Adipose tissue (tissue), 3 donors: ENCODE measurements at regions not wholly inside any gene's neighbourhood (a gene's known extent, or its start where the extent isn't known, plus 50 kb on each side); places are given as distances from the start of the nearest gene placed in this dataset.
"Not testable (repeated sequence)": the region's sequence is repeated elsewhere in the genome, so short reads cannot be mapped to it uniquely, and the experiment has no call there.

ENCODE experiments used
- H3K27ac ChIP-seq: one replicate; pipeline ENCODE4 v1.5.1; 2013; ENCODE audit warnings: low read depth, low read length
- WGBS, 3 donors: extraction: QIAGEN DNeasy Blood & Tissue Kit; methylation state at CpG; one replicate each; pipeline ENCODE4 v1.1.7; 2013; 5-methylcytosine and 5-hydroxymethylcytosine counted together
- donor health status: healthy with polysubstance abuse.
- donor health status: Bipolar disorder and iron deficiency.
- donor health status: healthy.

- 41 to 43% (median 43%) methylated on average over 11 of the region's 11 CpGs for WGBS, 3 donors
Observed at GRCh38 chr12:14239935-14240872, 125.3 kb upstream of the ATF7IP start.

GRCh38 chr12:14240873-14241220 lies 124.6 kb upstream of the ATF7IP start:
- 60 to 73% (median 68%) methylated on average over 4 of the region's 4 CpGs for WGBS, 3 donors
- no peak overlapping the region for H3K27ac ChIP-seq

More at GRCh38 chr12:14239935-14240872, 125.3 kb upstream of the ATF7IP start:
- H3K27ac ChIP-seq = no peak overlapping the region

- 94 to 96% (median 95%) methylated on average over 6 of the region's 6 CpGs for WGBS, 3 donors
- H3K27ac ChIP-seq = not testable (repeated sequence)
Observed at GRCh38 chr12:14242825-14243224, 122.7 kb upstream of the ATF7IP start.

DNA sequence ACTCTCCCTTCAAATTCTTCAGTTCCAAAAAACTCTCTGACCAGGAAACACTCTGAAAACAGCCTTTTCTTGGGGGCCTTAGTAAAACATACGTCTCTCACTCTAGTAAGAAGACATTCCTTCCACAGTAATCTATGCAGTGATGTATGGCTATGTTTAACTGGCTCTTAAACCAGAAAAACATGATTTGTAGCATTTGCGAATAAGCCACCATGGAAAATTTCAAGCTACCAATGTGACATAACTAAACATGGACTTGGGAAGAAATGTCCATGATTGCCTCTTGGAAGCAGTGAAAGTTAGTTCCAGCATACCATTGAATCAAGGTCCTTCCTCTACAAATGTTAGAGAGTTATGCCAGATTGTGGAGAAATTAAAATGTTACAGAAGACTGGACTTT lies 121.5 kb upstream of the ATF7IP start:
- 92 to 99% (median 98%) methylated on average over 2 of the region's 2 CpGs for WGBS, 3 donors
- no peak overlapping the region for H3K27ac ChIP-seq

- H3K27ac ChIP-seq = no peak overlapping the region
- WGBS, 3 donors = 54 to 63% (median 61%) methylated on average over 3 of the region's 3 CpGs
Observed at GRCh38 chr12:14244876-14245669, 120.4 kb upstream of the ATF7IP start.

DNA sequence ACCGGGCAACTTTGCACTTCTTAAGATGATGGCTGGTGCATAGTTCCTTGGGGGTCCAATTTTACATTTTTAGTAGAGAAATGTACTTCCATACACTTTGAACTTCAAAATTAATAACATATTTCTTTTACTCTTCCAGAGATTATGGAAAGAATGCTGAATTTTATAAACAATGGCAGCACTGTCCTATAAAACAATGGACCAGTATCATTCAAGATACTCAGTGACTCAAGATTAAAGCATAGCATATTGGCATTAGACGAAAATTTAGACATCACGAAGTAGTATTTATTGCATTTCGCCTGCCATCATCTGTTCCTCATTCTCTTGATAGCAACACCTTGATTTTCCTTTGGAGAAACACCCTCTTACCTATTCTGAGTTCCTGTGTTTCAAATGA lies 118.3 kb upstream of the ATF7IP start:
- no peak overlapping the region for H3K27ac ChIP-seq
- 87 to 97% (median 96%) methylated on average over 4 of the region's 4 CpGs for WGBS, 3 donors

DNA sequence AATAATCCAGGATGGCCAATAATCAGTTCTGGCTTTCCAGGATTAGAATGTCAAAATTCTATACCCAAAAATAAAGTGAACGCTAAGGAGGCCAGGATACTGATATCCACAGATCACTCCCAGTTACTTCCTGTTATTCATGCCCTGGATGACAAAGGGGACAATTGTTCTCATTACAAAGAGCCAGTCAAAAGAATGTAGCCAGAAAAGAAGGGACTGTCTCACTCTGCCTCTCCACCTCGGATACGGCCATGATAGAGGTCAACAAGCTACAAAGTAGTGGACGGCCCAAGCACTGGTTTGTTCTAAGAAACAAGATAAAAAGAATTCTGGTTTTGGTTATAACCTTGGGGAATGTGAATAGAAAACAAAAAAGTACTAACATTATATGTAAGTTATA lies 116.1 kb upstream of the ATF7IP start:
- WGBS, 3 donors = 61 to 70% (median 65%) methylated on average over 4 of the region's 4 CpGs
- no peak overlapping the region for H3K27ac ChIP-seq

DNA sequence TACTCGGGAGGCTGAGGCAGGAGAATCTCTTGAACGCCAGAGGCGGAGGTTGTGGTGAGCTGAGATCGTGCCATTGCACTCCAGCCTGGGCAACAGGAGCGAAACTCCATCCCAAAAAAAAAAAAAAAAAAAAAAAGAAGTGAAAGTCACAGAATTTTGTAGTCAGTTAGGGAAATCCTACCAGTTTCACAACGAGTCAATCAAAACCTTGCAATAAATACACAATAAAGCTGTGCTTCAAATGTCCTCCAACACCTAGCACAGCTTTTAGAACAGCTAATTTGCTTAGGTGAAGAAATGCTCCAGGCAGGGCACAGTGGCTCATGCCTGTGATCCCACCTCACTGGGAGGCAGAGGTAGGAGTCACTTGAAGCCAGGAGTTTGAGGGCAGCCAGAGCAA lies 112.8 kb upstream of the ATF7IP start:
- 75 to 93% (median 91%) methylated on average over 5 to 6 of the region's 6 CpGs for WGBS, 3 donors
- H3K27ac ChIP-seq = no peak overlapping the region

GRCh38 chr12:14253496-14253895 lies 112.0 kb upstream of the ATF7IP start:
- H3K27ac ChIP-seq = no peak overlapping the region
- WGBS, 3 donors = 94 to 100% (median 99%) methylated on average over 3 of the region's 3 CpGs

DNA sequence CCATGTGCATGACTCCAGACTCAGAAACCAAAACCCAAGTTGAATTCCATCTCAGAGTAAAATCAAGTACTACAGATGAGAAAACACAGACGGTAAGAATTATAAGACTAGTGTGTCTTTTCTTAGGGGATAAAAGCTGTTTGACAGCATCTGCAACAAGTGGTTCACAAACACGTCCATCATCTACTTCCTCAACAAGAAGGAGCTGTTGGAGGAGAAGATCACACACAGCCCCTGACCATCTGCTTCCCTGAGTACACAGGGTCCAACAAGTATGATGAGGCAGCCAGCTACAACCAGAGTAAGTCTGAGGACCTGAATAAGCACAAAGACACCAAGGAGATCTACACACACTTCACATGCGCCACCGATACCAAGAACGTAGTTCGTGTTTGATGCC lies 110.7 kb upstream of the ATF7IP start:
- no peak overlapping the region for H3K27ac ChIP-seq
- 92 to 95% (median 93%) methylated on average over 6 of the region's 6 CpGs for WGBS, 3 donors

GRCh38 chr12:14256121-14256520 lies 109.4 kb upstream of the ATF7IP start:
- WGBS, 3 donors = 36 to 56% (median 47%) methylated on average over 6 of the region's 6 CpGs
- no peak overlapping the region for H3K27ac ChIP-seq

- WGBS, 3 donors = 31 to 50% (median 33%) methylated on average over 15 of the region's 15 CpGs
- H3K27ac ChIP-seq = peak overlapping the region; percentile 35
Observed at GRCh38 chr12:14256555-14257169, 108.8 kb upstream of the ATF7IP start.

GRCh38 chr12:14257303-14257733 lies 108.2 kb upstream of the ATF7IP start:
- 6 to 9% (median 9%) methylated on average over 7 of the region's 7 CpGs for WGBS, 3 donors
- no peak overlapping the region for H3K27ac ChIP-seq

- H3K27ac ChIP-seq = peak overlapping the region; percentile 6
- WGBS, 3 donors = 19 to 25% (median 25%) methylated on average over 13 of the region's 13 CpGs
Observed at GRCh38 chr12:14257734-14258574, 107.5 kb upstream of the ATF7IP start.

GRCh38 chr12:14258575-14258940 lies 106.9 kb upstream of the ATF7IP start:
- H3K27ac ChIP-seq = peak overlapping the region; percentile 6
- 55 to 70% (median 64%) methylated on average over 4 of the region's 4 CpGs for WGBS, 3 donors

DNA sequence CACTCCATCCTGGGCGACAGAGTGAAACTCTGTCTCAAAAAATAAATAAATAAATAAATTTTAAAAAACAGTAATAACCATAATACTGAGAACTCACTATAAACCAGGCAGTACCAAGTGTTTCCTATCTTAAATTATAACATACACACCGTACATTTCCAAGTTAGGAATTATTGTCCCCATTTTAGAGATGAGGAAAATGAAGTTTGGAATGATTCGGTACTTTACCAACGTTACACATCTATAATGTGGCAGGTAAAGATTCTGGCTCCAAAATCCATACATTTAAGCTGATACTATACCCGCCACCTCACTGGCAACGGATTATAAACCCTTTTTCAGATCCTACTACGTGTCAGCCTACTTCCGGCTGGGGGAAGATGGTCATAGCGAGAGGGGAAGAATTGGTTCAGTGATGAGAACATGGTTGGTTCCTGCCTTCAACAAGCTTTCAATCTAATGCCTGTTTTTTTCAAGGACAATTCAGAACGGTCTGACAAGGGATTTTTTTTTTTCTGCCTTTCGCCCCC lies 105.9 kb upstream of the ATF7IP start:
- 74 to 86% (median 80%) methylated on average over 11 of the region's 11 CpGs for WGBS, 3 donors
- peak overlapping the region; percentile 35 for H3K27ac ChIP-seq

- peak overlapping the region; percentile 66 for H3K27ac ChIP-seq
- 12 to 21% (median 17%) methylated on average over 31 of the region's 31 CpGs for WGBS, 3 donors
Observed at GRCh38 chr12:14260011-14260993, 105.2 kb upstream of the ATF7IP start.
